H9 (cell line): ENCODE measurements at regions not wholly inside any gene's neighbourhood (a gene's known extent, or its start where the extent isn't known, plus 50 kb on each side); places are given as distances from the start of the nearest gene placed in this dataset.

Experiments used
- DNase-seq: peaks from one replicate; pipeline ENCODE4 v3.0.0-alpha.2; 2017
- H2AFZ ChIP-seq: one replicate; pipeline ENCODE4 v1.6.1; 2013; ENCODE audit warnings: mild to moderate bottlenecking, low read length, control low read depth, moderate library complexity
- H2AK5ac ChIP-seq: 2 replicates; pipeline ENCODE4 v1.6.1; 2013; ENCODE audit warnings: low read length, control low read depth, mixed read lengths; ENCODE audit not compliant: insufficient read length
- H2BK120ac ChIP-seq: one replicate; pipeline ENCODE4 v1.6.1; 2013; ENCODE audit warnings: low read depth, mild to moderate bottlenecking, low read length, control low read depth, inconsistent platforms; ENCODE audit not compliant: poor library complexity, severe bottlenecking
- H2BK12ac ChIP-seq: 2 replicates; pipeline ENCODE4 v1.6.1; 2013; ENCODE audit warnings: low read length, control low read depth, mixed read lengths, low read depth; ENCODE audit not compliant: insufficient read length
- H2BK15ac ChIP-seq: 2 replicates; pipeline ENCODE4 v1.6.1; 2013; ENCODE audit warnings: low read depth, low read length, control low read depth
- H2BK20ac ChIP-seq: one replicate; pipeline ENCODE4 v1.6.1; 2013; ENCODE audit warnings: low read depth, mild to moderate bottlenecking, low read length, control low read depth, inconsistent platforms; ENCODE audit not compliant: poor library complexity, severe bottlenecking
- H2BK5ac ChIP-seq: 2 replicates; pipeline ENCODE4 v1.6.1; 2013; ENCODE audit warnings: low read length, control low read depth, mixed read lengths; ENCODE audit not compliant: insufficient read length
- H3K14ac ChIP-seq: 2 replicates; pipeline ENCODE4 v1.6.1; 2013; ENCODE audit warnings: low read length, control low read depth; ENCODE audit not compliant: insufficient read depth
- H3K18ac ChIP-seq: 2 replicates; pipeline ENCODE4 v1.6.1; 2013; ENCODE audit warnings: low read depth, mild to moderate bottlenecking, mixed read lengths, low read length, control low read depth; ENCODE audit not compliant: insufficient read length
- H3K23ac ChIP-seq: 2 replicates; pipeline ENCODE4 v1.6.1; 2013; ENCODE audit warnings: low read length, control low read depth, mixed read lengths, low read depth; ENCODE audit not compliant: insufficient read length
- H3K23me2 ChIP-seq: 2 replicates; pipeline ENCODE4 v1.6.1; 2013; ENCODE audit warnings: low read depth, mild to moderate bottlenecking, mixed read lengths, low read length, control low read depth; ENCODE audit not compliant: insufficient read length, poor library complexity, severe bottlenecking
- H3K27ac ChIP-seq: 2 replicates; pipeline ENCODE4 v1.5.1; 2013; ENCODE audit warnings: low read length, control low read depth, mixed read lengths, low read depth; ENCODE audit not compliant: insufficient read length
- H3K27me3 ChIP-seq: 2 replicates; pipeline ENCODE4 v1.6.1; 2013; ENCODE audit warnings: low read length, control low read depth, inconsistent platforms; ENCODE audit not compliant: insufficient read depth
- H3K4ac ChIP-seq: 2 replicates; pipeline ENCODE4 v1.6.1; 2013; ENCODE audit warnings: low read depth, mild to moderate bottlenecking, control low read depth, inconsistent platforms, low read length, moderate library complexity
- H3K4me1 ChIP-seq: 2 replicates; pipeline ENCODE4 v1.6.1; 2013; ENCODE audit warnings: low read length, control low read depth, inconsistent platforms; ENCODE audit not compliant: insufficient read depth
- H3K4me2 ChIP-seq: 2 replicates; pipeline ENCODE4 v1.6.1; 2013; ENCODE audit warnings: low read length, control low read depth, mixed read lengths; ENCODE audit not compliant: insufficient read length, insufficient read depth
- H3K56ac ChIP-seq: 2 replicates; pipeline ENCODE4 v1.6.1; 2013; ENCODE audit warnings: low read depth, mild to moderate bottlenecking, mixed read lengths, low read length, control low read depth; ENCODE audit not compliant: insufficient read length
- H3K79me1 ChIP-seq: 2 replicates; pipeline ENCODE4 v1.6.1; 2013; ENCODE audit warnings: low read depth, mild to moderate bottlenecking, moderate library complexity, low read length, control low read depth, inconsistent platforms; ENCODE audit not compliant: insufficient read depth, poor library complexity, severe bottlenecking
- H3K79me2 ChIP-seq: 2 replicates; pipeline ENCODE4 v1.6.1; 2013; ENCODE audit warnings: low read length, control low read depth, inconsistent platforms; ENCODE audit not compliant: insufficient read depth
- H3K9ac ChIP-seq: 2 replicates; pipeline ENCODE4 v1.6.1; 2013; ENCODE audit warnings: low read length, control low read depth, mixed read lengths; ENCODE audit not compliant: insufficient read length; ENCODE audit errors: extremely low read depth
- H3K9me3 ChIP-seq: one replicate; pipeline ENCODE4 v1.6.1; 2013; ENCODE audit warnings: low read depth, low read length, inconsistent platforms; ENCODE audit not compliant: control insufficient read depth
- H3T11ph ChIP-seq: one replicate; pipeline ENCODE4 v1.6.1; 2013; ENCODE audit warnings: mild to moderate bottlenecking, low read length, control low read depth, inconsistent platforms
- H4K20me1 ChIP-seq: one replicate; pipeline ENCODE4 v1.6.1; 2013; ENCODE audit not compliant: control insufficient read depth, insufficient read length, insufficient read depth
- H4K5ac ChIP-seq: 2 replicates; pipeline ENCODE4 v1.6.1; 2013; ENCODE audit warnings: low read depth, mild to moderate bottlenecking, mixed read lengths, low read length, control low read depth; ENCODE audit not compliant: insufficient read length
- H4K8ac ChIP-seq: replicated peaks from 2 replicates; pipeline ENCODE4 v1.6.1; 2013; ENCODE audit warnings: low read length, control low read depth, mixed read lengths, low read depth; ENCODE audit not compliant: insufficient read length
- H4K91ac ChIP-seq: 2 replicates; pipeline ENCODE4 v1.6.1; 2013; ENCODE audit warnings: low read depth, mild to moderate bottlenecking, moderate library complexity, mixed read lengths, low read length, control low read depth; ENCODE audit not compliant: insufficient read length
- H3K27ac Mint-ChIP-seq, 3 experiments: 2 replicates in 2 of 3; 3 replicates in 1 of 3; pipeline ENCODE4 v1.8.0; 2020 to 2021; ENCODE audit warnings: mixed read lengths in 3 of 3, mild to moderate bottlenecking in 1 of 3, moderate library complexity in 1 of 3
- H3K27me3 Mint-ChIP-seq: 2 replicates; pipeline ENCODE4 v1.8.0; 2021; ENCODE audit warnings: low read depth, mild to moderate bottlenecking, moderate library complexity, mixed read lengths
- H3K36me3 Mint-ChIP-seq, 3 experiments: 2 replicates in 2 of 3; 3 replicates in 1 of 3; pipeline ENCODE4 v1.8.0; 2020 to 2021; ENCODE audit warnings: low read depth in 3 of 3, mixed read lengths in 3 of 3; ENCODE audit not compliant: insufficient read depth in 1 of 3
- H3K4me1 Mint-ChIP-seq, 2 experiments: 2 replicates each; pipeline ENCODE4 v1.8.0; 2020; ENCODE audit warnings: mixed read lengths in 2 of 2
- H3K4me3 Mint-ChIP-seq, 2 experiments: 2 replicates in 1 of 2; 3 replicates in 1 of 2; pipeline ENCODE4 v1.8.0; 2020 to 2021; ENCODE audit warnings: mild to moderate bottlenecking in 2 of 2, mixed read lengths in 2 of 2, moderate library complexity in 1 of 2
- H3K9me3 Mint-ChIP-seq, 2 experiments: 2 replicates in 1 of 2; 3 replicates in 1 of 2; pipeline ENCODE4 v1.8.0; 2020; ENCODE audit warnings: mild to moderate bottlenecking in 2 of 2, mixed read lengths in 2 of 2, moderate library complexity in 1 of 2
- TF ChIP-seq, protein P1 (sequence below): fragments of 200-600 bp; sonication (generic); conservative IDR thresholded peaks from 3 replicates; pipeline ENCODE4 v1.8.0; 2021; ENCODE audit warnings: antibody characterized with exemption, mild to moderate bottlenecking

DNA sequence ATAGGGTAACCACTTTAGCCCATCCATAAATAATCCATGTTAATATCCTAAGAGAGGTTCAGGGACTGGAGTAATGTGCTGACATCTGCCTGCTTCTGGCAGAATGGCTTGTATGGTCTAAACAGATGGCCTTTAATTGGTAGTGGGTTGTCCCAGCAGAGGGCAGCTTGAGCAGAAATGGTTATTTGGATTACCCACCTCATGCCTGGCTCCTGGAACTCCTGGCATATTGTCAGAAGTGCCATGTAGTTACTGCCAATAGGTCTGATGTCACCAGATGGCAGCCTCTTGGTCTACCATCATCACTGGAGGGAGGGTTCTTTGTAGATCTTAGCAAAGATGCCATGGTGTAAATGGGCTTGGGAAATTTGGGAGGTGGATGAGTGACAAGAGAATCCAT, 157.5 kb upstream of the SOX9 start:
- Mint-ChIP-seq H3K9me3 (peaks cover 2 to 4% of the 10 kb centered on the region in 2 experiments; a peak in 2 of 5 replicates), H3K27me3 (no peaks in the 10 kb centered on the region; the same call in 1 of the 2 replicates), H3K4me3 (no peak overlapping the region), H3K36me3 (no peaks in the 10 kb centered on the region; a peak in 1 of 7 replicates), H3K27ac (no peak overlapping the region), H3K4me1 (peaks cover 2 to 3% of the 10 kb centered on the region in 2 experiments; a peak in 3 of 4 replicates)
- H3K9me3 ChIP-seq = no peaks in the 10 kb centered on the region
- H2BK15ac ChIP-seq = no peak overlapping the region
- H3K79me2 ChIP-seq = no peaks in the 10 kb centered on the region
- no peak overlapping the region for H3K23ac ChIP-seq
- H4K8ac ChIP-seq = no peak overlapping the region
- no peak overlapping the region for H2BK12ac ChIP-seq
- no peak overlapping the region for H3K4me2 ChIP-seq
- no peak overlapping the region for H3T11ph ChIP-seq
- no peak overlapping the region for H4K91ac ChIP-seq
- TF ChIP-seq, protein P1, sequence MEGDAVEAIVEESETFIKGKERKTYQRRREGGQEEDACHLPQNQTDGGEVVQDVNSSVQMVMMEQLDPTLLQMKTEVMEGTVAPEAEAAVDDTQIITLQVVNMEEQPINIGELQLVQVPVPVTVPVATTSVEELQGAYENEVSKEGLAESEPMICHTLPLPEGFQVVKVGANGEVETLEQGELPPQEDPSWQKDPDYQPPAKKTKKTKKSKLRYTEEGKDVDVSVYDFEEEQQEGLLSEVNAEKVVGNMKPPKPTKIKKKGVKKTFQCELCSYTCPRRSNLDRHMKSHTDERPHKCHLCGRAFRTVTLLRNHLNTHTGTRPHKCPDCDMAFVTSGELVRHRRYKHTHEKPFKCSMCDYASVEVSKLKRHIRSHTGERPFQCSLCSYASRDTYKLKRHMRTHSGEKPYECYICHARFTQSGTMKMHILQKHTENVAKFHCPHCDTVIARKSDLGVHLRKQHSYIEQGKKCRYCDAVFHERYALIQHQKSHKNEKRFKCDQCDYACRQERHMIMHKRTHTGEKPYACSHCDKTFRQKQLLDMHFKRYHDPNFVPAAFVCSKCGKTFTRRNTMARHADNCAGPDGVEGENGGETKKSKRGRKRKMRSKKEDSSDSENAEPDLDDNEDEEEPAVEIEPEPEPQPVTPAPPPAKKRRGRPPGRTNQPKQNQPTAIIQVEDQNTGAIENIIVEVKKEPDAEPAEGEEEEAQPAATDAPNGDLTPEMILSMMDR = no peak
- no peak for DNase-seq
- no peaks in the 10 kb centered on the region for H3K23me2 ChIP-seq
- no peak overlapping the region for H3K27ac ChIP-seq
- H4K5ac ChIP-seq = no peak overlapping the region
- no peaks in the 10 kb centered on the region for H3K27me3 ChIP-seq
- H2BK20ac ChIP-seq = no peak overlapping the region
- no peak overlapping the region for H2BK5ac ChIP-seq
- H4K20me1 ChIP-seq = no peaks in the 10 kb centered on the region
- H2BK120ac ChIP-seq = no peak overlapping the region
- H3K79me1 ChIP-seq = no peaks in the 10 kb centered on the region
- no peak overlapping the region for H3K9ac ChIP-seq
- H3K56ac ChIP-seq = no peak overlapping the region
- no peak overlapping the region for H3K14ac ChIP-seq
- no peak overlapping the region for H2AK5ac ChIP-seq
- no peak overlapping the region for H3K4ac ChIP-seq
- H3K4me1 ChIP-seq = no peaks in the 10 kb centered on the region
- no peak overlapping the region for H3K18ac ChIP-seq
- H2AFZ ChIP-seq = no peak overlapping the region
